Suprapubic skin (tissue), 4 donors: ENCODE measurements at regions not wholly inside any gene's neighbourhood (a gene's known extent, or its start where the extent isn't known, plus 50 kb on each side); places are given as distances from the start of the nearest gene placed in this dataset.

Experiments
- EP300 ChIP-seq: sonication (generic); formaldehyde crosslinking; IDR thresholded peaks from one replicate; pipeline ENCODE4 v1.6.1; 2017; ENCODE audit warnings: antibody characterized with exemption
- POLR2A ChIP-seq, 2 donors: fragments of 450-650 bp; IDR thresholded peaks; one replicate each; pipeline ENCODE4 v1.6.1; 2017; ENCODE audit warnings: antibody characterized with exemption in 2 of 2, mild to moderate bottlenecking in 2 of 2, moderate library complexity in 2 of 2
- POLR2AphosphoS5 ChIP-seq, 3 donors: sonication (generic); formaldehyde crosslinking; IDR thresholded peaks; one replicate each; pipeline ENCODE4 v1.6.1; 2017; ENCODE audit warnings: antibody characterized with exemption in 3 of 3
- TF ChIP-seq, protein P1 (sequence below), 2 donors: fragments of 200-600 bp in 1 of 2; fragments of 450-650 bp in 1 of 2; sonication (generic) in 1 of 2; IDR thresholded peaks; one replicate each; pipeline ENCODE4 v1.5.1; 2016 to 2019; ENCODE audit warnings: antibody characterized with exemption in 2 of 2, mild to moderate bottlenecking in 1 of 2, moderate library complexity in 1 of 2

DNA sequence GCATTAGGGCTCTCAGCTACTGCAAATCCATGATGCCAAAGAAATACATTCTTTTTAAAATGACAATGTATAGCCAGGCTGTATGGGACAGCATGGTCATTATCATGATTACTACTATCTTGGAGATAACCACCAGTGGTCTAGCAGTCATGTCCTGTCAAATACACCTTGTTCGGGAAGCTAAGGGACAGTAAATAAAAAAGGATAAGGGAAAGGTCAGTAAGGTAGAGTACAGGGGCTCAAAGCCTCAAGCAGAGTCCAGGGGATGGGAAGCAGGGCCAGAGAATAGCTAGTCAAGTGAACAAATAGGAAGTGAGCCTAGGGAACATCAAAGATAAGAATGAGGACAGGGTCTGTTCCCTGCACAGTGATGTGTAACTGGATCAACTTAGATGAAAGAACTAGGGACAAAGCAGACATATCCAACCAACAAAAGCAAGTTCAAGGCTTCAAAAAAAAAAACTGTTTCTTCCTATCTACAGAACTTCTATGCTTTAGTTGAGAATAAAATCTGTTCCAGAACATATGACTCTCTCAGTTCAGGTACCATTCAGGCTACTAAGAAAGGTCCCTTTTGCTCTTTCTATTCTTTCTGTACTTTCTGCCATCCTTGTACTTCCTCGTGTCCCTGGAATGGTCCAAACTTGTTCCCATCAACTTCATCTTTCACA is 62.9 kb upstream of the EHBP1 start:
- TF ChIP-seq, protein P1, sequence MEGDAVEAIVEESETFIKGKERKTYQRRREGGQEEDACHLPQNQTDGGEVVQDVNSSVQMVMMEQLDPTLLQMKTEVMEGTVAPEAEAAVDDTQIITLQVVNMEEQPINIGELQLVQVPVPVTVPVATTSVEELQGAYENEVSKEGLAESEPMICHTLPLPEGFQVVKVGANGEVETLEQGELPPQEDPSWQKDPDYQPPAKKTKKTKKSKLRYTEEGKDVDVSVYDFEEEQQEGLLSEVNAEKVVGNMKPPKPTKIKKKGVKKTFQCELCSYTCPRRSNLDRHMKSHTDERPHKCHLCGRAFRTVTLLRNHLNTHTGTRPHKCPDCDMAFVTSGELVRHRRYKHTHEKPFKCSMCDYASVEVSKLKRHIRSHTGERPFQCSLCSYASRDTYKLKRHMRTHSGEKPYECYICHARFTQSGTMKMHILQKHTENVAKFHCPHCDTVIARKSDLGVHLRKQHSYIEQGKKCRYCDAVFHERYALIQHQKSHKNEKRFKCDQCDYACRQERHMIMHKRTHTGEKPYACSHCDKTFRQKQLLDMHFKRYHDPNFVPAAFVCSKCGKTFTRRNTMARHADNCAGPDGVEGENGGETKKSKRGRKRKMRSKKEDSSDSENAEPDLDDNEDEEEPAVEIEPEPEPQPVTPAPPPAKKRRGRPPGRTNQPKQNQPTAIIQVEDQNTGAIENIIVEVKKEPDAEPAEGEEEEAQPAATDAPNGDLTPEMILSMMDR (IDR thresholded peaks at IDR 0.05): no peak
- no peak for TF ChIP-seq POLR2A (IDR thresholded peaks at IDR 0.05)
- TF ChIP-seq POLR2AphosphoS5 (IDR thresholded peaks at IDR 0.05): no peak
- TF ChIP-seq EP300: no peak
